ENCODE measurements at regions not wholly inside any gene's neighbourhood (a gene's known extent, or its start where the extent isn't known, plus 50 kb on each side); places are given as distances from the start of the nearest gene placed in this dataset.

- TF ChIP-seq CTCF (IDR thresholded peaks at IDR 0.05): no peak
- no peak for TF ChIP-seq EZH2phosphoT487 (IDR thresholded peaks at IDR 0.05)
- no peak for TF ChIP-seq EZH2 (IDR thresholded peaks at IDR 0.05)
Observed at GRCh38 chr3:162141272-162141791, 644.7 kb downstream of the OTOL1 start.
